Muscle of back (tissue), 3 donors: ENCODE measurements at regions not wholly inside any gene's neighbourhood (a gene's known extent, or its start where the extent isn't known, plus 50 kb on each side); places are given as distances from the start of the nearest gene placed in this dataset.

Experiments used
- DNase-seq, 3 donors: peaks; one replicate each; pipeline versions ENCODE4 v3.0.0 to v3.0.0-alpha.2; 2013

DNA sequence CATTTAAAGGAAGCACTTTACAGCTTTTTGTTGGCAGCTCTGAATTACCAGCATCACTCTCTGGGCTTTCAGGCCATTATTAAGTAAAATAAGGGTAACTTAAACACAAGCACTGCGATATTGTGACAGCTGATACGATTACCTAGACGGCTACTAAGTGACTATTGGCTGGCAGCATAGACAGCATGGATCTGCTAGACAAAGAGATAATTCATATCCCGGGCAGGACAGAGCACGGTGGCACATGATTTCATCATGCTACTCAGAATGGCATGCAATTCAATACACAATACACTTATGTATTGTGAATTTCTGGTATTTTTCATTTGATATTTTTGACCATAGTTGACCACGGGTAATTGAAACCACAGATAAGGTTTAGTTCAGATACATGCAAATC is 522.0 kb upstream of the LRRN3 start:
- no peak for DNase-seq

GRCh38 chr7:110569486-110570205 is 521.3 kb upstream of the LRRN3 start:
- DNase-seq = no peak

GRCh38 chr7:110573862-110574528 is 516.9 kb upstream of the LRRN3 start:
- DNase-seq = peak in 1 of 3 donors; percentile 11

DNA sequence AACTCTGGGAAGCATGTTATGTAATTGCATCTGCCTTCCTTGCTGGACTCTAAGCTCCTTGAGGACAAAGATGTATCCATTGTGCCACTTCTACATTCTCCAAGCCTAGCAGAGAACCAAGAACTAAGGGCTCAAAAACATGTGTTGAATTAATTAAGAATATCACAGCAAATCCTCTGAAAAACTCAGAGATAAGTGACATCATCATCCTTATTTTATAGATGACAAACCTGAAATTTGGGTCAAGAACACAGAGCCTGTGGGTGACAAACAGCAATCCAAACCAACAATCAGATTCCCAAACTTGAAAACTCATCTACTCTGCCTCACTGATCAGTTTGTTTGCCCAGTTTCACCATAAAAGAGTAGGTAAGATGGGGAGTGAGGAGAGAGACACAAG is 503.6 kb upstream of the LRRN3 start:
- no peak for DNase-seq

DNA sequence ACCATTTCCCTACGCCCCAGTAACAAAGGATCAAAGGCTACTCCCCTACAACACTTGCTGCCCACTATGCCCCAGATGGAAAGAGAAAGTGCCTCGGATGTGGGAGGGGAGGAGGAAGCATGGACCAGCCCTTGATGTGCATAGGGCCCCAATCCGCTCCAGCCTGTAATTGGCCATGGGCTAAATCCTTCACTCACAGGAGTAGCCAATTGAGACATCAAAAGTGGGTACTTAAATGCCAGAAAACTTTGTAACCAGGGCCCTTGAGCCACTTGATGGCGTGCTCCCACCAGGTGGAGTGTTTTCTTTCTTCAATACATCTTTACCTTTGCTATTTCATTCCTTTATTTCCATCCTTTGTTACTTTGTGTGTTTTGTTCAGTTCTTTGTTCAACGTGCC is 500.5 kb upstream of the LRRN3 start:
- DNase-seq = no peak

DNA sequence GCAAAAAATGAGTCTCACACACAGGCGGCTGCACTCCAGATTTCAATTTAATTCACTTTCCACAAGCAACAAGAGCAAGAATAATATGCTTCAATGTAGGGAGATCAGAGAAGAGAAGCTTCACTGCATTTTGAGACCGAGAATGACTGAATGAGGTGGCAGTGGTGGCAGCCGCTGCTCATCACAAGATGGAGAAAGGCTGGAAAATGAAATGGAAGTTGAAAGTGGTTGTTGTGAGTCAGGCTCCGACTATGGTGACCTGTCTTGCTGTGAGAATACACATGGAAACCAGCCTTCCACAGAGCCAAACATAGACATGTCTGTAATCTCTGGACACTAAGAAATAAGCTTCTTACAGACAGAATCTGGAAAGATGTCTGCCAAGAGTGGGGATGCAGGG is 499.6 kb upstream of the LRRN3 start:
- peak in 1 of 3 donors; percentile 15 for DNase-seq

GRCh38 chr7:110592557-110592956 is 498.4 kb upstream of the LRRN3 start:
- no peak for DNase-seq

DNA sequence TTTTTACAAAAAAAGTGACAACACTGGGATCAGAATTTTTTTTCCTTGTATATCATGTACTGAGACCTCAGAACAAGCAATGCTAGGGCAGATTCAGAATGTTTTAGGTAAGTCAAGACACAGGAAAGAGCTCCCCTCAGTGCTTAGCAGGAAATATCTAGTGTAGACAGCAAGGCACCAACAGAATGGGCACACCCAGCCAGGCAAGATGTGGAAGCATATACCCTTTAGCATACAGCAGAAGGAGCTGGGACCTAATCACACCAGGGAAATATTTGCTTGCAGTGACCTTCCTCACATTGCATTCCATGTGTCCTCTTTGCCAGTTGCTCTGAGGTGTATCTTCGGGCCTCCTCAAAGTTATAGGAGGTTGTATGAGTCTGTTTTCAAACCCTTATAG is 497.6 kb upstream of the LRRN3 start:
- no peak for DNase-seq

- DNase-seq = no peak
Observed at GRCh38 chr7:110595694-110596093, 495.2 kb upstream of the LRRN3 start.

- DNase-seq = no peak
Observed at GRCh38 chr7:110600956-110601355, 490.0 kb upstream of the LRRN3 start.

GRCh38 chr7:110601710-110602109 is 489.2 kb upstream of the LRRN3 start:
- no peak for DNase-seq

GRCh38 chr7:110604206-110604605 is 486.7 kb upstream of the LRRN3 start:
- no peak for DNase-seq

DNA sequence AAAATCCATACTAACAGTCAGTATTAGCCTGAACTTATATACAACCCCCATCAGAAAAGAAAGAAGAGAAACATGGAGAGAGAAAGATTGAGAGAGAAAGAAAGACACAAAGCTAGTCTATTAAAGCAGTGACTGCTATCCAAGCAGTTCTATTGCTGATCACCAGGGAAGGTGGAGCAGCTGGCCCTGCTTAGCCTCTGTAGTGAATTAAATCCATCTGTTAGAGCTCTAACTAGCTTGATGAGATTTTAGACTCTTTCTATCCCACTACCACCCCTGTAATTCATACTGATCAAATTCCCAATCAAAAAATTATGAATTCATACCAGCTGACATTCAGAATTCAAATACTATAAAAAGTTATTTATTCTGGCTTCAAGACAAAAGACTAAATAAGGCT is 486.0 kb upstream of the LRRN3 start:
- peak in 1 of 3 donors; percentile 2 for DNase-seq

DNA sequence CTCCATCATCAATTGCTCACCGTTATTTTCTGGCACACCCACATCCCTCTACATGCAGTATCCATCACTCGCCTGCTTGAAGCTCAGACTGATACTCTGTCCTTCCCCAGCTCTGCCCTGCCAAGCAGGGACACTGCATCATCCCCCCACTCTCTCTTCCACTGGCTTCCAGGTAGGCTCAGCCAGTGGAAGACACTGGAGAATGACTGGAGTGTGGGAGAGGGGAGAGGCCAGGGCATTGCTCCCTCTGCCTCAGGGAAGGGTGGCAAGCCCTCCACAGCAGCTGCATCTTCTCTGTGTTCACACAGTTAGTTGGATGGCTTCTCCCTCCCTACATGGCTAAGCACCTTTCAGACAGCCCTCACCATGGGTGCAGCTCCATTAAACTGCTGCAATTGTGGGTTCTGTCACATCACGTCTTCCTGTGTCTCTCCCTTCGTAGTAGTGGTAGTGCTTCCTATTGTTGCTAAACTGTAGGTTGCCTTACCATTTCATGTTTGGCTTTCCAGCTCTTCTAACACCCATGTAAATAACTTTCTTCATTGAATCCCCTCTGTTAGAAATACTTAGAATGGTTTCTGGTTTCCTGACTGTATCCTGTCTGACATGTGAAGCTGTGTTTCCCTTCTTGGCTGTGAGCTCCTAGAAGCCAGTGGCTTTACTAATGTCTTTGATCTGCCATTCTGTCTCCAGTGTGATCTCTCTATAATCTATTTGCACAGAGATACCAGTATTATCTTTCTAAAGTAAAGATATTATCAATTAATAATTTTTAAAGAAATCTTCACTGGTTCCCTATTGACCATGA is 483.7 kb upstream of the LRRN3 start:
- DNase-seq = no peak

- DNase-seq = peak in 1 of 3 donors; percentile 6
Observed at GRCh38 chr7:110609336-110609735, 481.6 kb upstream of the LRRN3 start.

- no peak for DNase-seq
Observed at GRCh38 chr7:110612680-110613079, 478.2 kb upstream of the LRRN3 start.
